ENCODE measurements at regions not wholly inside any gene's neighbourhood (a gene's known extent, or its start where the extent isn't known, plus 50 kb on each side); places are given as distances from the start of the nearest gene placed in this dataset.
"Not testable (repeated sequence)": the region's sequence is repeated elsewhere in the genome, so short reads cannot be mapped to it uniquely, and the experiment has no call there.

DNA sequence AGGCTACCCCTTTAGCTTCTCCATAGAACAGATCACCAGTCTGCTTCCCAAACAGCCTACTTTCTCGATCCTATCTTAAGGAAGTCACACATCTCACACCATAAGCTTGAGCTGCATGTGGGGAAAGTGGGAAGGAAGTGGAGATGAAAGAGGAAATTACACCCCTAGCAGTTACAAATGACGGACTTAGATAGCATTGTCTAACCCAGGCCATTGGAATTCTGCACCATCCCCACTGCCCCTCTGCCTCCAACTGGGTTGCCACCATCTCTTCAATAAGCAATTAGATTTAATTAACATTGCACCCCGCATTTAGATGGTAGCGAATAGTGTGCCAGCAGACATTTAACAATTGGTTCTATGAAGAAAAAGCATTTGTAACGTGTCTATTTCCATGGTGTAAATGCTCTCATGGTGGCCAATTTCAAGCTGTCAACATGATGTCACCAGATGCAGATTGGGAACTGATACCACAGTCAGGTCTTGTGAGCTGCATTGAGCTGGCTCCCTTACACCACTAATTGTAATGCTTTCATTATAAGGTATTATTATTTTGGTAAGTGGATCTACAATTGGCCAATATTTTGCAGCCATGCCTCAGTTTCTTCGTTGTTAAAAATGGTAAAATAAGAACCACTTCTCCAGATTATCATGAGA is 124.7 kb downstream of the CD24 start:
- no peak for DNase-seq (ENCODE audit: low read depth in 2 of 2)

DNA sequence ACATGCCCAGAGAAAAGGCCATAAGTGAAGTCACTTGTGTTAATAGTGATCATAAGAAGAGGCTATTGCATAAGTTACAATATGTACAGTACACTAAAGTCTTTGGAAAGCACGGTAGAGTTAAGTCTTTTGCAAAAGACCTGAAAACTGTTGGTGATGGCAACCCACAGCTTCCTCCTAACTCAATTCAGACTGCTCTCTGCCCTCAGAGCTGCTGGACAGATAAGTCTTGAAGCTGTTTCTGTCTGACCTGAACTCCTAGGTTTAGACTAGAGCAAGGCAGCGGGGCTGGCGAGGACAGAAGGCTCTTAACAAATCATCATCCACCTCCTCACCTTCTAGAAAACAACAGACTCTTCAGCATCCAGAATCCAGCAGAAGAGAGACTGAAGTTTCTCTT is 125.4 kb downstream of the CD24 start:
- no peak for DNase-seq (ENCODE audit: low read depth in 2 of 2)

DNA sequence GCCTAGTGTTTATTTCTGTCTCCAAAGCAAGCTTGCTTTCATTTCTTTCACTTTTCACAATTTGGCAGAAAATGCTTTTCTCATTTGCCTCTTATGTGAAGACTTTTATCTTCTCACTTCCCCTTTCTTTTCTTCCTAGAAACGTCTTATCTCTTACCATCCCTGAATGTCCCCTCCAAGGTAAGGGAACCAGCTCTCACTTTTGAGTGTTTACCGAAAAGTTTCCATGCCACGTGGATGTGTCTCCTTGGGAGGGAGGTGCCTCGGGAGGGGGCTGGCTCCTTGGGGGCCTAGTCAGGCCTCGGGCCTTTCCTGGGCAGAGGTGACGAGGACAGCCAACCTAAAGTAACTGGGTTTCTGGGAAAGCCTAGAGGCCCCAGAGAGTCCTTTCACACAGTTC is 127.4 kb downstream of the CD24 start:
- DNase-seq (ENCODE audit: low read depth in 2 of 2), result no peak

DNA sequence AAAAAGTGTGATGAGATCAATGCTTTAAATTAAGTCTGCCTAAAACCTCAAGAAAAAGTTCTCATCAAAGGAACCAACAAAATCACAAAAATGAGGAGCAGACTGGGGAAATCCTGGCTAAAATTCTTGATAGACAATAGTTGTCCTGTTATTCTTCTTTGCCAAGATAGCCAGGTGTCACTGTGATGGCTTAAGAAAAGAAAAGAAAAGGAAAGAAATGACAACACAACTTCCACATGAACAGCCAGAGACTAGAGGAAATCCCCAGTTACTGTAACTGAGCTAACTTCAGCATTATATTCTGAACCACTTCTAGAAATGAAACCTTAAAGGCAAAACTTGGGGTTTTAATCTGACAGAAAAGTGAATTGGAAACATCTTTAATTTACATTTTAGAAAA is 129.6 kb downstream of the CD24 start:
- DNase-seq (ENCODE audit: low read depth in 2 of 2), result no peak

DNA sequence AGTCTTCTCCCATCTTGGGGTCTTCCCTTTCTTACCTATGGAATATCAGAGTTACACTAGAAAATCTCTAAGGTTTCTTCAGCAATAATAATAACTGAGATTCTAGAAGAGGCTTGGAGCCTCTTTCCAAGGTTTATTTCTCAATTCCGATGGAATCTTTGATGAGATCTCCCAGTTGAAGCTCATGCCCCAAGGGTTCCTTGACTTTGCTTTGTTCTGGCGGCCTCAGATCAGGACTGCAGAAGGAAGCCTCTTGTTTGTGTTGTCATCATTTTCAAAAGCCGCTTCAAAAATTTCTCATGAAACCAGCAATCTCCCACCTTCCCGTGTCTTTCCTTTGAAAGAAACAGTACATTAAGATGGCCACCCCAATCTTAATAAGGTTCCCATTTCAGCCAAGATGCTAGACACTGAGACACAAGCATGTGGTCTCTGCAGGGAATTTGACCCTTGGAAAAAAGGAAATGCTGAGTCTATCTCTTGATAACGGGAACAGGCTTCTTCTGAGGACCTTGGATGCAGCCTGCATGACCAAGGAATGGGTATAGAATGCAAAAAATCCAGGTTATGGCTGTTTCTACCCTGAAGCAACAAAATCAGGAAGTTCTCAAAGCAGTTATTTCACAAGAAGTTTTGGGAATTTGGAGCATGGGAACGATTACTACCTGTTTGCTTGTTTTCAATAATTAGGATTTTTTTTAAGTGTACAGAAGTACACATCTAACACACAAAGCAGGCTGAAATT is 141.6 kb downstream of the CD24 start:
- no peak for DNase-seq (ENCODE audit: low read depth in 2 of 2)

DNA sequence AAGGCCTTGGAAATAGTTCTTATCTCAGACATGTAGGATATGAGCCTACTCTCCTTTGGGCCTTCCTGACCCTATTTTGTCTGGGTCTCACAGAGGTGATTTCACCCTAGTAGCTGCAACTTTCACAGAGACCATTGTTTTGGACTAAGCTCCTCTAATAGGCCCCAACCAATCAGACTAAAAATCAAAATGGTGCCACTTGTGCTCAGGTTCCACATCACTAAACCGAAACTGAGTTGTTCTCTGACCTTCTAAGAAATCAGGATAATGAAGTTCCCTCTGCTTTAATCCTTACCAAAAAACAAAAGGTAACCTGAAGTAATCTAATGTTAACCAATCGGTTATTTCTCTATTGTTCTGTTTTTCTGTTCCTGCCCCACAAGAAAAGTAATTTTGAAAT is 143.6 kb downstream of the CD24 start:
- no peak for DNase-seq (ENCODE audit: low read depth in 2 of 2)

DNA sequence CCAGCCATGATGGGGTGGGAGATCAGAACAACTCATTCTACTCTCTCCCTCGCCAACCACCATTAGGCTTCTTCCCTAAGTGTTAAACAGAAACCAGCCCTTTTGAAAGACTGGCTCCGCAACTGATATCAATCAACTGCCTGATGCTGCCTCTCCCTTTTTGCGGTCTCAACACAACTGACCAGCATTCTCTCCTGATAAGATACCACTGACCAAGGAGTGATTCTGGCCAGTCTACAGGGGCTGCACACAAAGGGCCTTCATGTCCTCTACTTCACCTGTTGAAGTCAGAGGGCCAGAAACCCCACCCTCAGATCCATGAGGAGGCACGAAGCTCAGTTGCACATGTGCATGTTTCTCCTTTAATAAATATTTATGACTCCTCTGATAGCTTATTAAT is 145.1 kb downstream of the CD24 start:
- no peak for DNase-seq (ENCODE audit: low read depth in 2 of 2)

DNA sequence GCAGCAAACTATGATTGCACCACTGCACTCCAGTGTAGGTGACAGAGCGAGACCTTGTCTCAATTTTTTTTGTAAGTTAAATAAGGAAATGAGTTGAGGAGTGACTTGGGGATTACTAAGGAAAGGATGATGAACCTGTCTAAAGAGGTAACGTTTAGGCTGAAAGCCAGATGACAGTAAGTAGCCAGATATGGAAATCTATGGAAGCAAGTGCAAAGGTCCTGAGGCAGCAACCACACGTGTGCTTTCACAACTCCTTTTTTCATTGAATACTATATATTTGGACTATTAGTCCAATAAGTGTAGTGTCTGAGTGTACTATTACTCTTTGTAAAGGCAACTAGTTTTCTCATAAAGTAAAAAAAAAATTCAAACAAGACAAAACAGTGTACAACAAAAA is 147.4 kb downstream of the CD24 start:
- no peak for DNase-seq (ENCODE audit: low read depth in 2 of 2)

DNA sequence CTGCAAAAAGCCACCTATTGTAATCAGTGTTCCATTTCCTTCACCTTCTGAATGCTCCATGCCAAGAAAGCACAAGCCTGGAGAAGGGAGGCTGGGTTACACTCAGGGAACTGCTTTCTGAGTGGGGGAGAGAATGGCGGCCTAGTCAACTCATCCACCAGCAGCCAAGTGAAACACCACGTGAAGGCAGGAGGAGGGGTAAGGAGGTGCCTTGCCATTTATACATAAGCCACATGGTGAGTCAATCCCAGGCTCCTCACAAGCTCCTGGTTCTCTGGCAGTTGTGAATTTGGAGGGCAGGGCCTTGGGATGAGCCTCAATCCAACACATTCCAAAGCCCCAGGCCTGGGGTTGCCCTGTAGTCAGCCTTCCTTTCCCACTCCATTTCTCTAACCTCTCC is 149.4 kb downstream of the CD24 start:
- no peak for DNase-seq (ENCODE audit: low read depth in 2 of 2)

DNA sequence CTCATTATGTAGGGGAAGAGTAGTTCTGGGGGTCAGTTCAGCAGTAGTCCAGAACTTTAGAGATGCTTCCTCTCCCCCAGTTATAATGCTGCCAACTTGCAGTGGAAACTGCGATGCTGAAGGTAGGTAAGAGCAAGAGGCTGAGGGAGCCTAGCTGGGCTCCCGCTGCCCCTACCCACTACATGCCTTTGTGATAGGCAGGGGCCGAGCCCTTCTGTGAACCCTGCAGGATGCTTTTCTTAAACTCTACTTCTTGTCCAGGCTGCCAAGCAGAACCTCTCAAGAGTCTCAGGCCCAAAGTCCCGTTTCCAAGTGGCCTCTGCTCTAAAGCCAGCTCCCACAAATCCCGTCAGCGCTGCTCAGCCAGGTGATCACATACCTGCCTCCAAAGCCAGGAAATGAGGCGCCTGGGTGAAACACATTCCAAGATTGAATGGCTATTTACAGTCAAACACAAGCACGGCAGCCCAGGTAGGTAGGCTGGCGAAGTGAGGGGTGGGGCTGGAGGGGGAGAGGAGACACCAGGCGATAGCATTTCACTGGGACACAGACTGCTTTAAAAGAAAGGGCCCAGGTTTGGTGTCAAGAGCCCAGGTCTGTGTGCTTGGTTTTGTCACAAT is 150.7 kb downstream of the CD24 start:
- no peak for DNase-seq (ENCODE audit: low read depth in 2 of 2)

DNA sequence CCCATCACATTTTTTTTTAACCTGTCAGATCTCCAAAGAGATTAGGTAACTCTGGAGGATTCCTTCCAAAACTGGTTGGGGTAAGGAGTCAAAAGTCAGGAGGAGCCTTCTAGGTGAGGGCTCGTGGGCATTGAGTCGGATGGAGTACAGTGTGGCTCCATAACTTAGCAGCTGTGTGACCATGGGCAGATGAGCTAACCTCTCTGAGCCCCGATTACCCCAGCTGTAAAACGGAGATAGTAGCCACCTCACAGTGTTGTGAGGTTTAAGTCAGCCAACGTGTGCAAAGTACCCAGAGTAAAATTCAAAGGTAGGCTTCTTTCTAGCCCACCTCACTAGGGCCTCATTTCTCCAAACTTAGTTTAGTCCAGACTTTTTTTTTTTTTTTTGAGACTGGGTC is 151.5 kb downstream of the CD24 start:
- DNase-seq (ENCODE audit: low read depth in 2 of 2), result no peak

DNA sequence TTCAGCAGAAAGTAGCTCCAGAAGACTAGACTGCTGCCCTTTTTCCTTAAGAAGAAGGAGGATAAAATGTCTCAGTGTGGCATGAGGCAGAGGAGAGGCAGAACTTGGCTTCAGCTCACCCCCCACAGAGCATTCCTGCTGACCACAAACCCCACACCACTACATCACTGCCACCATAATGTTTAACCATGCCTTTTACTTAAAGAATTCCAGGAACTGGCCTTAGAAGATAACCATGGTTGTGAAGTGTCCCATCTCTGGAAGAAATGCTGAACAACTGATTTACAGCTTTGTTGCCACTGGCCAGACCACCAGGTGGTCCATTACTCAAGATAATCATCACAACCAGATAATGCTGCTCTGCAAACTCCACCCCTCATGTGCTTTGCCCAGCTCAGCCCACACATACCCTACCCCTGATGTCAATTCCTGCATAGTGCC is 154.1 kb downstream of the CD24 start:
- no peak for DNase-seq (ENCODE audit: low read depth in 2 of 2)

DNA sequence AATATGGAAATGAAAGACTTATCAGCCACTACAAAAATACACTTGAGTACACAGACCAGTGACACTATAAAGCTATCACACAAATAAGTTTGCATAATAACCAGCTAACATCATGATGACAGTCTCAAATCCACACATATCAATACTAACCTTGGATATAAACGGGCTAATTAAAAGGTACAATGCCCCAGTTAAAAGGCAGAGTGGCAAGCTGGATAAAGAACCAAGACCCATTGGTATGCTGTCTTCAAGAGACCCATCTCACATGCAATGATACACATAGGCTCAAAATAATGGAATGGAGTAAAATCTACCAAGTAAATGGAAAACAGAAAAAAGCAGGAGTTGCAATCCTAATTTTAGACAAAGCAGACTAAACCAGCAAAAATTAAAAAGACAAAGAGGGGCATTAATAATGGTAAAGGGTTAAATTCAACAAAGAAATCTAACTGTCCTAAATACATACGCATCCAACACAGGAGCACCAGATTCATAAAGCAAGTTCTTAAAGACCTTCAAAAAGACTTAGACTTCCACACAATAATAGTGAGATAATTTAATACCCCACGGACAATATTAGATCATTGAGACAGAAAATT is 163.3 kb downstream of the CD24 start:
- no peak for DNase-seq (ENCODE audit: low read depth in 2 of 2)

DNA sequence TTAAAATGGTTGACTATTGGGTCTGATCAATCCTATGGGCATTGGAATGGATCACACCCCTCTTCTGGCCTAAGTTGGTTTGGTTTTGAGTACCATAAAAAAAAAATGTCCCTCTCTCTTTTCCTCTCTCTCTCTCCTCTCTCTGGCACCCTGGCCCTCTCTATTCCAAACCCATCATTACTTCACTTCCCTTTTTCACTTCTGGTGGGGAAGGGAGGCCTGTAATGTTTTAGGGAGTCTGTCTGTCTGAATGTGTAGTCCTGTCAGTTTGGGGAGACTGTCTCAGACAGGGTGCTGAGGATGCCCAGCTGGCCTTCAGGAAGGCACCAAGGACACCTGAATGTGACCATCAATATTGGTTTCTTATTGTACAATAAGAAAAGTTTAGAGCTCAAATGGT is 165.8 kb downstream of the CD24 start:
- DNase-seq (ENCODE audit: low read depth in 2 of 2), result no peak

DNA sequence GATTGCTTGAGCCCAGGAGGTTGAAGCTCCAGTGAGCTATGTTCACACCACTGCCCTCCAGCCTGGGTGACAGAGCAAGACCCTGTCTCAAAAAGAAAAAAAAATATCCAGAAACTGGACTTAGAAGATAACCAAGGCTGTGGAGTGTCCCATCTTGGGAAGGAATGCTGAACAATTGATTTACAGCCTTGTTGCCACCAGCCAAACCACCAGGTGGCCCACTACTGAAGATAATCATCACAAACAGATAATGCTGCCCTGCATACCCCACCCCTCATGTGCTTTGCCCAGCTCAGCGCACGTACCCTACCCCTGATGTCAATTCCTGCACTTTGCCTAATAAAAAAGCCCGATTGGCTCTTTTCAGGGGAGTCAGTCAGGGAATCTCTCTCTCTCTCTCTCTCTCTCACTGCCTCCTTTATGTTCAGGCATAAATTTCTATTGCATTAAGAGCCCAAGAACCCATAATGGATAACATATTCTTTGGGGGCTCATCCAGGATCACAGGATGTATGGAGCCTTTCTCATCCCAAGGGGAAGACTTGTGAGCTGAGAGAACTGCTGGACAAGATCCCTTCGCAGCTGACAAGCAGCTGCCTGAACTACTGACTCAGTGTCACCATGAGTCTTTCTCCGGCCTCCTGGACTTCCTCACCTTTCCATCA is 166.4 kb downstream of the CD24 start:
- no peak for DNase-seq (ENCODE audit: low read depth in 2 of 2)

DNA sequence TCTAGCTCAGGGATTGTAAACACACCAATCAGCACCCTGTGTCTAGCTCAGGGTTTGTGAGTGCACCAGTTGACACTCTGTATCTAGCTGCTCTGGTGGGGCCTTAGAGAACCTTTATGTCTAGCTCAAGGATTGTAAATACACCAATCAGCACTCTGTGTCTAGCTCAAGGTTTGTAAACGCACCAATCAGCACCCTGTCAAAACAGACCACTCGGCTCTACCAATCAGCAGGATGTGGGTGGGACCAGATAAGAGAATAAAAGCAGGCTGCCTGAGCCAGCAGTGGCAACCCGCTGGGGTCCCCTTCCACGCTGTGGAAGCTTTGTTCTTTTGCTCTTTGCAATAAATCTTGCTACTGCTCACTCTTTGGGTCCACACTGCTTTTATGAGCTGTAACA is 168.3 kb downstream of the CD24 start:
- not testable (repeated sequence) for DNase-seq (ENCODE audit: low read depth in 2 of 2)

DNA sequence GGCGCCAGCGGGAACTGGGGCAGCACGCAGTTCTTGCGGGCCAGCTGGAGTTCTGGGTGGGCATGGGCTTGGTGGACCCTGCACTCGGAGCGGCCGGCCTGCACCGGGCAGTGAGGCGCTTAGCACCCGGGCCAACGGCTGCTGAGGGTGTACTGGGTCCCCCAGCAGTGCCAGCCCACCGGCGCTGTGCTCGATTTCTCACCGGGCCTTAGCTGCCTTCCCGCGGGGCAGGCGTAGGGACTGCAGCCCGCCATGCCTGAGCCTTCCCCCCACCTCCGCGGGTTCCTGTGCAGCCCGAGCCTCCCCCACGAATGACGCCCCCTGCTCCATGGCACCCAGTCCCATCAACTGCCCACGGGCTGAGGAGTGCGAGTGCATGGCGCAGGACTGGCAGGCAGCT is 168.8 kb downstream of the CD24 start:
- DNase-seq (ENCODE audit: low read depth in 2 of 2), result no peak

DNA sequence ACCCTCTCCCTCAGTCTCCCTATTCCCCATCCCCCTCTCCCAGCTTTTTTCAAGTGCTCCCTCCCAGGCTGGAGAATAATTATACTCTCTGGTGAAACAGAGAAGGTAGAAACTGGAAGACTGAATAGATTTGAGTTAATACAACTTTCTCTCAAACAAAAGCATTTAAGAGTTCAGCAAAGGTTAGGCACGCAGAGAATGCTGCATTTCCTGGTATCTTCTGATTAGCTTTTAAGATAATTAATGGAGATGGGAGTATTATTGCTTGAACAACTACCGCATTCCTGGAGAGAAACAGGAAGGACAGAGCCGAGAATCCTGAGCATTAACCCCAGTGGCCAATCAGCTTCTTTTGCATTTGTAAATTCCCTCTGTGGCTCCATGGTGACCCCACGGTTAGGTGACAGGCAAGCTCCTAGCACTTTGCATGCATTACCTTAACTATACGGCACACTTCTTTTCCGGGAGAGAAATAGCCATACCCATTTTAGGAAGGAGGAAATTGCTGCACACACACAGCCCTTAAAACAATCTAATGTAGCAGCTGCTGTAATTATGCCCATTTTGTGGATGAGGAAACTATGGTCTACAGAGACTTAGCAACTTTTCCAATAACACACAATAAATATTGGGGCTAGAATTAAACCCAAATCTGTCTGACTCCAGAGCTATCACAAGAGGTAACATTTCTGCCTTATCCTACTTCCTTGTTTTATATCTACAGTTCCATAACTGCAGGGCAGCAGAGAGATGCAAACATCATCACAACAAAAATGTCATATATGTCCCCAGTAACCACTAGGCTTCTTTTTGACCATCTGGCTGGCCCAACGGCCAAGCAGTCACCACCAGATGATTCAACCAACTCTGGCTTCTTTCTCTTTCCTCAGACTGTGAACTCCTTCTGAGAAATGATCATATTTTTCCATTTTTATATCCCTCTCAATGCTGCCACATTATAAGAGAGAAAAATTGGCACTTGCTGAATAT is 169.9 kb downstream of the CD24 start:
- DNase-seq (ENCODE audit: low read depth in 2 of 2), result no peak

DNA sequence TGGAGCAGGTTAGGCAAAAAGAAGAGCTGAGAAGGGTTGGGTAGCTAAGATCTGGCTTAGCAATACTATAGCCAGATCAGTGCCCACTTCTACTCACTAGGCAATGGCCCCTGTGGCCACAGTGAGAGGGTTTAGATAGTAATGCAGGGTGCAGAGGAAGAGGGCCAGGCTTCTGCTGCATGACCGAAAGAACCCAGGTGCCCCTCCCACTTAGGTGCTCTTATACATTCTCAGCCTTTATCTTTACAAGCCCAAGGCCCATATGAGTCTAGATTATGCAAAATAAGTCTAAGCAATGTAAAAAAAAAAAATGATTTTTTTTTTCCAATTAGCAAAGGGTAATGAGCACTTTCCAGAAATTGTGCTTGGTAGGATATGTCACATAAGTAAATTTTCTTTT is 171.3 kb downstream of the CD24 start:
- no peak for DNase-seq (ENCODE audit: low read depth in 2 of 2)

DNA sequence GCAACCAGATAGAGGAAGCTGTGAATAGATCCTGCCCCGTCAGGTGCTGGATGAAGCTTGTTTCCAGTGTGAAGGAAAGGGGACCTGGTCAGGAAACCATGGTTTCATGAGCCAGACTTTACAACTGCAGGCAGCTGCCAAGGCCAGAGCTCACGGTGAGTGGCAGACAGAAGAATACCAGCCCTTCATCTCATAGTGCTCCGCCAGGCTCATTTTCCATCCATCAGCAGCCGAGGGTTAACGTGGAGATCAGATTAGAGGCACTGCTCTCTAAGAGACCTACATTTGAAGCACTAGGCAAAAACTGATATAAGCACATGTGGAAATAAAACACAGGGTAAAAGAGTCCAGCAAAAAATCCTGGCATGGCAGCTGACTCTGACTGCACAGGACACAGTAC is 172.4 kb downstream of the CD24 start:
- DNase-seq (ENCODE audit: low read depth in 2 of 2), result no peak

DNA sequence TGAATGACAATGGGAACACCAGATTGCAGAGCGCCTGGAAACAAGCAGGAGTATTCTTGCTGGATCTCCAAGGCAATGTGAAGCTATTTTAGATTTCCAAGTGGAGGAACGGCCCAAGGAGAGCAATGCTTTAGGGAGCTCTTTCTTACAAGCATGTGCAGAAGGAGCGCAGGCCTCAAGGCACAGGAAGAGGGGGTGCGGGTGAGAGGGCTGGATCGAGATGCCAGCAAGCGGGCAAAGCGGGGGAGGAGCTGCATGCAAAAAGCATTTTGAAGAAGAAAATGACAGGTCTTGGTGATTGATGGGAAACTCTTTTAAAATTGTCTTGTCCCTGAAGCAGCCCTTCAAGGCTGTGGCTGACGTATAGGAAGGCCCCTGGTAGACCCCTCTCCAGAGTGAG is 171.9 kb downstream of the QRSL1 start:
- DNase-seq (ENCODE audit: low read depth in 2 of 2), result no peak
